ENCODE measurements at regions not wholly inside any gene's neighbourhood (a gene's known extent, or its start where the extent isn't known, plus 50 kb on each side); places are given as distances from the start of the nearest gene placed in this dataset.

GRCh38 chr22:19620742-19621371, 93.4 kb upstream of the SEPTIN5 start:
- TF ChIP-seq CSRNP3 (CRISPR knock-in tag; IDR thresholded peaks at IDR 0.05) (no peak), TOX (CRISPR knock-in tag; IDR thresholded peaks at IDR 0.05; ENCODE audit: borderline replicate concordance) (no peak), PATZ1 (CRISPR knock-in tag; IDR thresholded peaks at IDR 0.05; ENCODE audit: borderline replicate concordance) (no peak)

Data from SK-N-SH treated with all-trans-retinoic acid at 6 μM for 48 hours (cell line).